Sigmoid colon (tissue), 4 donors: ENCODE measurements at regions not wholly inside any gene's neighbourhood (a gene's known extent, or its start where the extent isn't known, plus 50 kb on each side); places are given as distances from the start of the nearest gene placed in this dataset.

Source experiments
- EP300 ChIP-seq, 4 donors: sonication (generic); formaldehyde crosslinking; IDR thresholded peaks; one replicate each; pipeline ENCODE4 v1.6.1; 2017; ENCODE audit warnings: antibody characterized with exemption in 4 of 4
- POLR2A ChIP-seq, 2 donors: fragments of 450-650 bp; IDR thresholded peaks; one replicate each; pipeline ENCODE4 v1.6.1; 2016; ENCODE audit warnings: antibody characterized with exemption in 2 of 2, mild to moderate bottlenecking in 2 of 2, moderate library complexity in 2 of 2
- POLR2AphosphoS5 ChIP-seq, 4 donors: sonication (generic); formaldehyde crosslinking; IDR thresholded peaks; one replicate each; pipeline ENCODE4 v1.6.1; 2017; ENCODE audit warnings: antibody characterized with exemption in 4 of 4
- TF ChIP-seq, protein P1 (sequence below), 4 experiments: fragments of 450-650 bp in 3 of 4; fragments of 200-600 bp in 1 of 4; IDR thresholded peaks; one replicate each; pipeline ENCODE4 v1.5.1; 2016 to 2019; ENCODE audit warnings: antibody characterized with exemption in 4 of 4, mild to moderate bottlenecking in 3 of 4, moderate library complexity in 2 of 4

DNA sequence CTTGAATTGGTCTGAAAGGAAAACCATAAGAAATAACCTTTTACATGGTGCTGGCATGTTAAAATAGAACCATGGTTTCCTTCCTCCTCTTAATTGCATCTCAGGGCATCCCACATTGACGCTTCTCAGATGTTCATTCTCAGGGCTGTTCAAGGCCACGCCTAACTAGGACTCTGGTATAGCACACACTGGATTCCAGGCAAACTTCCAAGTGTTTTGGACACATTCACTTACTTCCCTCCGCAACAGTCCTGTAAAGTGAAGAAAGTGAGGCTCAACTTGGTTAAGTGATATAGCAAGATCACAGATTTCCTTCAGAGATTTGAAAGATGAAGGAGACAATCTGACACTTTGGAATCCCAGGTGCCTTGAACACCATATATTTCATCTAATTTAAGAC, 244.8 kb downstream of the DUSP10 start:
- TF ChIP-seq POLR2A (IDR thresholded peaks at IDR 0.05) (no peak), POLR2AphosphoS5 (IDR thresholded peaks at IDR 0.05) (no peak), EP300 (IDR thresholded peaks at IDR 0.05) (no peak)
- TF ChIP-seq, protein P1, sequence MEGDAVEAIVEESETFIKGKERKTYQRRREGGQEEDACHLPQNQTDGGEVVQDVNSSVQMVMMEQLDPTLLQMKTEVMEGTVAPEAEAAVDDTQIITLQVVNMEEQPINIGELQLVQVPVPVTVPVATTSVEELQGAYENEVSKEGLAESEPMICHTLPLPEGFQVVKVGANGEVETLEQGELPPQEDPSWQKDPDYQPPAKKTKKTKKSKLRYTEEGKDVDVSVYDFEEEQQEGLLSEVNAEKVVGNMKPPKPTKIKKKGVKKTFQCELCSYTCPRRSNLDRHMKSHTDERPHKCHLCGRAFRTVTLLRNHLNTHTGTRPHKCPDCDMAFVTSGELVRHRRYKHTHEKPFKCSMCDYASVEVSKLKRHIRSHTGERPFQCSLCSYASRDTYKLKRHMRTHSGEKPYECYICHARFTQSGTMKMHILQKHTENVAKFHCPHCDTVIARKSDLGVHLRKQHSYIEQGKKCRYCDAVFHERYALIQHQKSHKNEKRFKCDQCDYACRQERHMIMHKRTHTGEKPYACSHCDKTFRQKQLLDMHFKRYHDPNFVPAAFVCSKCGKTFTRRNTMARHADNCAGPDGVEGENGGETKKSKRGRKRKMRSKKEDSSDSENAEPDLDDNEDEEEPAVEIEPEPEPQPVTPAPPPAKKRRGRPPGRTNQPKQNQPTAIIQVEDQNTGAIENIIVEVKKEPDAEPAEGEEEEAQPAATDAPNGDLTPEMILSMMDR (IDR thresholded peaks at IDR 0.05) = no peak
